LNCAP (cell line): ENCODE measurements at regions not wholly inside any gene's neighbourhood (a gene's known extent, or its start where the extent isn't known, plus 50 kb on each side); places are given as distances from the start of the nearest gene placed in this dataset.
A peak's percentile ranks its signal among the peaks of the same experiment; 100 is the strongest.

ENCODE experiments used
- CTCF ChIP-seq: fragments of 450-650 bp; IDR thresholded peaks from 2 replicates; pipeline ENCODE4 v1.5.1; 2017; ENCODE audit warnings: mild to moderate bottlenecking

- TF ChIP-seq CTCF, result peak; percentile 44
Measured at GRCh38 chr13:94950303-94950702, 238.0 kb upstream of the SOX21 start.

DNA sequence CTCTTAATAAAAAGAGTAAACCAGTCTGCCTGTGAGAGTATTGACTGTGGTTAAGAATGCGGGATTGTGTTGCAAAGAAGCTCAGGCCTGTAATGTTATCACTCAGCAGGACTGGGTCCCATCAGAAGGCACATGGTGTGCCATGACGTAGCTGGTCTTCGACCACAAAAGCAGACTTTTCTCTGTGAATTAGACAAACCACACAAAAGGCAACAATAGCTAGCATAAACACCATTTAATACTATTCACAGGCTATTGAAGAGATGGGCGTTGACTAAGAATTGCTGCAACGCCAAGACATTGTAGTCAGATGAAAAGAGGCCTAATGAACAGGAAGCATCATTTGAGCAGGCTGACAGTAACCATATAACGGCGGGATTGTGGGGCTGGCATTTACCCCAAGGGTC lies 235.6 kb upstream of the SOX21 start:
- no peak for TF ChIP-seq CTCF

DNA sequence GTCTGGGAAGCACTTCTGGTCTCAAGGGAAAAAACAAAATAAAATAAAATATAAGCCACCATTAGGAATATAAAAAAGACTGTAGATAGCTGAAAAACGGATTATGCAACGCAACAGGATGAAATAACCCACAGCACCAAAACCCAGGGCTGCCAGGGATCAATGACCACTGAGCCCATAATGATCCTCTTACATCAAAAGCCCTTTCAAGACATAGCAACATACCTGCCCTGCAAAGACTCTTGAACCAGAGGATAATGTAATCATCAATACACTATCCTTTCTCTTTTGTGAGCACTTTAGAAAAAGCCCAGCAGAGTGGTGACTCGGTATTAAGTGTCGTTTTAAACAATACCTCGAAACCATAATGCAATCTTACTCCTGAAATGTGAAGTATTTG lies 235.0 kb upstream of the SOX21 start:
- no peak for TF ChIP-seq CTCF

DNA sequence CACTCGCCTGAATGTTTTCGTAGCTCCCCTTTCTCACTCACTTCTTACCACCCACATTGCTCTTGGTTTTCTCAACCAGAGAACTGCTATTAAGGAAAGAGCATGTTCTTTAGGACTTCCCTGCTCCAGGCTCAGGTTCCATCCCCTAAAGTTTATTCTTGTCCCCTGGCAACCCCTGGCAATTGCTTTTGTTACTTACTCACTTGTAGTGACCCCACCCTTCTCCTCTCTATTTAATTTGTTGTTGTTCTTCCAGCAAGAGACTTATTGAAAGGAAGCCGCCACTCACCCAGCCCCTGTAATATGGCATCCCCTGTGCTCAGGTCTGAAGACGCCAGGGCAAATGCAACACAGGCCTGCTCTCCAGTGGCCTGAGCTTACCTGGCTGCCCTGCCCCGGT lies 233.7 kb upstream of the SOX21 start:
- no peak for TF ChIP-seq CTCF

GRCh38 chr13:94938124-94938523 lies 225.8 kb upstream of the SOX21 start:
- no peak for TF ChIP-seq CTCF

DNA sequence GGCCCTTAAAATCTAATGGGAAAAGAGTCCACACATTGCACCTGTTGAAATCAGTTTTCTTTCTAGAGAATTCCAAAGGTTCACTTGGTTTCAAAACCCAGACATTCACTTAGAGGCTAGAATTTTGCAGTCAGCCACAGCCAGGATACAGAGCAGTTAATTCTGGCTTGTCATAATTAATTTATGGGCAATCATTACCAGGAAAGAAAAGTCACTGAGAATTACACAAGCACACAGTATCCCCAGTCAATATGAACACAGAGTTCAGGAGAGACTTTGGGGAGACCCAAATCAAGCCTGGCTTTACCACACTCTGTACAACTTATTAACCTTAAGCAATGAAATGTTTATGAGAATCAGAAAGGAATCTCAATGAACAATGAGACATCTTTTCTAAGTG lies 224.3 kb upstream of the SOX21 start:
- no peak for TF ChIP-seq CTCF

DNA sequence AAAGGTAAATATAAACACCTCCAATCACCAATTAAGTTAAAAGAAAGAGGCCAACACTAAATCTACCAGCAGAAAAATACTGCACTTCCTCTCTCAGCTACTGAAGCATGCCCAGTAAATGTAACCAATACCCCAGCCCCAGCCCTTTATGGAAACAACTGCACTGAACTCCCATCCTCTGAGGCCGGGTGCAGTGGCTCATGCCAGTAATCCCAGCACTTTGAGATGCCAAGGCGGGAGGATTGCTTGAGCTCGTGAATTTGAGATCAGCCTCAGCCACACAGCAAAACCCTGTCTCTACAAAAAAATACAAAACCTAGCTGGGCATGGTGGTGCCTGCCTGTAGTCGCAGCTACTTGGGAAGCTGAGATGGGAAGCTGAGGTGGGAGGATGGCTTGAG lies 221.6 kb upstream of the SOX21 start:
- TF ChIP-seq CTCF, result no peak

- no peak for TF ChIP-seq CTCF
Measured at GRCh38 chr13:94933230-94933751, 220.9 kb upstream of the SOX21 start.
